Posterior cingulate gyrus (tissue), 11 donors: ENCODE measurements at regions not wholly inside any gene's neighbourhood (a gene's known extent, or its start where the extent isn't known, plus 50 kb on each side); places are given as distances from the start of the nearest gene placed in this dataset.

Experiments used
- DNase-seq, 10 donors: peaks; one replicate each; pipeline versions ENCODE4 v3.0.0 to v3.0.0-alpha.2; 2020 to 2021; ENCODE audit warnings: mixed read lengths in 3 of 10
- intact Hi-C: fragments of 100-400 bp; cut with DNase I; formaldehyde crosslinking; loops from one replicate; pipeline ENCODE4 v1.15.1; 2023

DNA sequence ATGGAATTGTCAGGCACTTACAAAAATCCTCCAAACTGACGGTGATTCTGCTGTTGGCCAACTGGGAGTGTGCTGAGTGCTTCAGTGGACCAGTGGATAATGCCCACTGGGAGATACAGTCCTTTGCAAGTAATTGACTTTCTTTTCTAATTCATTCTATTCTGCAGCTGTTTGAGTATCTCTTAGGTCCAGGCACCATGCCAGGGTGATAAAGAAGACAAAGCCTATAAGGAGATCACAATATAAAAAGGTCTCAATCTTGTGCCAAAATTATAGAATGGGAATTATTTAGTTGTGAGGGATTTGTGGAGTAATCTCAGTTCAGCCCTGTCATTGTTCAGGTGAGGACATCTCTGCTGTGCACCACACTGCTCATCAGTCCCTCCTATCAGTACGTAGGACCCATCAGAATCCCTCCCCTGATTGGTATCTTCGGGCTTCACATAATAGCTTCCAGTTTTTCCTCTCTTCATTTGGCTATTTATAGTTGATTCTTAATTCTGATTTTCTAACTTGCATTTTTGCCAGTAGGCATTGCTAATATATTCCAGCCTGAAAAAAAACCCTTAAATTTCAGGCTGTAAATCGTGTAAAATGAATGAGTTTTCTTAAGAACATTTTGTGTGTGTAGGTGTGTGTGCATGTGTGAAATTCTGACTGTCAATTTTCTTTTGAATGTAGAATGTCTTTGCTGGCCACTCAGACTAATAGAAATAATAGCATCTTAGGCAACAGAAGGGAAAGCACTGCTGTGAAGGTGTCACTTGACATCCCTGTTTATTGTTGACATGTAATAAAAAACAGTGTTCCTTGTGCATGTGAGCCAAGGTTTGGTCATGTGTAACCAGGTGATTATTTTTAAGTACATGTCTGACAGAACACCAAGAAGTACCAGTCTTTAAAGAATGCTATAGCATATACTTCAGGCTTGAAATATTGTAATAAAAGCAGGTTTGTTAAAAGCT is 457.6 kb upstream of the RGS6 start:
- intact Hi-C loops: loop anchor here (10.0 kb wide), 2 partner anchors 60 to 150 kb away; partner anchors contain the start of gene SIPA1L1
- no peak for DNase-seq

GRCh38 chr14:71475916-71476315 is 456.3 kb upstream of the RGS6 start:
- intact Hi-C loops: loop anchor here (10.0 kb wide), 2 partner anchors 59 to 151 kb away; partner anchors contain the start of gene SIPA1L1
- DNase-seq: no peak

DNA sequence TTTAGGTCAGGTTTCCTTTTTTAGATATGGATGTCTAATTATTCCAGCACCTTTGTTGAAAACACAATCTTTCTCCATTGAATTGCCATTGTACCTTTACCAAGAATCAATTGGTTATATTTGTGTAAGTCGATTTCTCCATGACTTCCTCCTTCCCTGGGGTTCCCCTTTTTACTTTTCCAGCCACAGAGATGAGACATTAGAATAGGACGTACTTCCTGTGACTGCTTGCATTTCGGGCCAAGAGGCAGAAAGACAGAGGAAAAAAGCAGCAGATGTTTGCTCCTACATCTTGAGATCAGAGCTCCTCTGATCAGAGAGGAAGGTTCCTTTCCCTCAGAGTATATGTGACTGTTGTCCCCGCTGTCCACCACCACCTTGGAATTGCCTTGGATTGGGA is 453.7 kb upstream of the RGS6 start:
- DNase-seq: no peak
- intact Hi-C loops: loop anchor here (10.0 kb wide), 2 partner anchors 56 to 154 kb away; partner anchors contain the start of gene SIPA1L1

- no peak for DNase-seq
- intact Hi-C loops: no loop called here
Observed at GRCh38 chr14:71481021-71481654, 451.1 kb upstream of the RGS6 start.

- DNase-seq: no peak
- intact Hi-C loops: no loop called here
Observed at GRCh38 chr14:71482671-71483070, 449.6 kb upstream of the RGS6 start.

DNA sequence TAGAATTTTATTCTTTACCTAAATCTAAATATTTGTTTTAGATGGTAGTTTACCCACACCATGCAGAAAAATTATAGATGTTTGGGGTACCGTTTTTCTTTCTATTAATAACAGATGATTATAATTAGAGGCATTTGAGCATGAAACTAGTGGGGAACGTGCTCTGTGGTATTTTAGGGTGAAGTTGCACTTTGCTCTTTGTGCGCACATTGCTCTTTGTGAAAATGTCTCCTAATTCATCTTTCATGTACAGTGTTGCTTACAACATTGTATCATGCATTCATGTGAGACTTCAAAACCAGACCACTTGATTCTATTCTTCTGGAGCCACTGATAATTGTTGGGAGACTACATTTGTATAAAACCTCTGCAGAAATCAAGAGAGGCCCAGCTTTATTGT is 449.1 kb upstream of the RGS6 start:
- DNase-seq: no peak
- intact Hi-C loops: no loop called here

DNA sequence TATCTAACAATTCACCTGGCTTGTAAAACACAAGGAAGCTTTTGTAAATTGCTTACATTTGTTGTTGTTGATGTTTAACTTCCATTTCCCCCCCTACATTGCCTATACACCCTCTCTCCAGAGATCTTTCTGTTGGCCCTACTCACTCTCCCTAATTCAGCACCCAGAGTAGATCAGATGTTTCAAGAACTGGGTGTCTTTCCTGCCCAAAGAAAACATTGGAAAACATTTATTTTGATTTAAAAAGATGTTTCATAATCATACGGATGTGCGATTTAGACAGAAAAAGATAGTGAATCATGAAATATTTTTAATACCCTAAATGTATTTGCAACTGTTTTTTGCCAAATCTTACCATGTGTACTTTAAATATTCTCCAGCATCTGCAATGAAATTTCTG is 446.4 kb upstream of the RGS6 start:
- intact Hi-C loops: no loop called here
- no peak for DNase-seq

- intact Hi-C loops: no loop called here
- DNase-seq: no peak
Observed at GRCh38 chr14:71486279-71486678, 445.9 kb upstream of the RGS6 start.

DNA sequence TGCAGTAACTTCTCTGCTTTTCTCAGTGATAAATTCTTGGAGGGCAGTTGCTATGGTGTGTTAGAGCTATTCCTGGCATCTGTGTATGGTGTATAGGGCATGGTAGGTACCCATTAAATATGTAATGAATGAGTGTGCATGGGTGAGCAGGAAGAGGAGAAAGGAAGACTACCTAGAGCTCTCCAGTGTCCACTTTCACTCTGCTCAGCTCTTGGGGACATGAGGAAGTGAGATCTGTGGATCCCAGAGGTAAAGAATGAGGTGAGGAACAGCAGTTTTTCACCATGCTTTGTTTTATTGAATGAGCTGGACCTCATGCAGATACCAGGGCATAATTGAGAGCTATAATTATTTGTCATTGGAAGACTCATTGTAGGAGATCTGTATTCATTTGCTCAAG is 444.8 kb upstream of the RGS6 start:
- DNase-seq: no peak
- intact Hi-C loops: no loop called here

DNA sequence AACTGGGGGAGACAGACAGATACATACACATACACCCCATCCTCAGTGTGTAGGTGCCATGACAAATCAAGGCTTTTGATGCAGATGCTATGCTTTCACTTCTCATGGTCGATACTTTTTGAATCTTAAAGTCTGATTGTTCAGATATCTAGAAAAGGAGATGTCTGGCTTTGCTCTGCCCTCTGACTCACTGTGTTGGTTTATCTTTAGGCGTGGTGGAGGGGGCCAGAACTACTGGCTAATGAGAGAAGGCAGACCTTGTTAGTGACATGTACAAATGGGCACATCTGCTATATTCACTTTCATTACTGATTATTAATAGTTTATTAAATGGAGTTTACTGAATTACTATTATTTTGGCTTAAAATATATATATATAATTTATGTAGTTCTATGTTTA is 444.3 kb upstream of the RGS6 start:
- intact Hi-C loops: no loop called here

GRCh38 chr14:71488703-71489191 is 443.5 kb upstream of the RGS6 start:
- intact Hi-C loops: no loop called here
- DNase-seq: no peak

More for the DNA sequence above, 444.3 kb upstream of the RGS6 start:
- no peak for DNase-seq

DNA sequence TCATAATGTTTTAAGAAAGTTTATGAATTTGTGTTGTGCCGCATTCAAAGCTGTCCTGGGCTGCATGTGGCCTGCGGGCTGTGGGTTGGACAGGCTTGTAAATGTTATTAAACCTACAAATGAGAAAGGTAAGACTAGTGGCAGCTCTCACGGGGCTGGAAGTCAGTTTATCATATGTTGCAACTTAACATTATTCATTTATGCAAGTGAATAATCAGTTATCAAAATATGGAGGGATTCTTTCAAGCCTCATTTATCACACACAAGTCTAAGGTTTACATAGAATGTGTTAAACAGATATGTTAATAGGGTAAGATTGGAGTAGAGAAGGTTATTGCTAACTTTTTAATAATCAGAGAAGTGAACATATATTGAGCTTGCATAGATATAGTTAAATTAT is 442.5 kb upstream of the RGS6 start:
- DNase-seq: no peak
- intact Hi-C loops: no loop called here

GRCh38 chr14:71491931-71492330 is 440.3 kb upstream of the RGS6 start:
- DNase-seq: peak in 1 of 10 donors; percentile 28
- intact Hi-C loops: no loop called here

- DNase-seq: no peak
- intact Hi-C loops: no loop called here
Observed at GRCh38 chr14:71492346-71492745, 439.9 kb upstream of the RGS6 start.

DNA sequence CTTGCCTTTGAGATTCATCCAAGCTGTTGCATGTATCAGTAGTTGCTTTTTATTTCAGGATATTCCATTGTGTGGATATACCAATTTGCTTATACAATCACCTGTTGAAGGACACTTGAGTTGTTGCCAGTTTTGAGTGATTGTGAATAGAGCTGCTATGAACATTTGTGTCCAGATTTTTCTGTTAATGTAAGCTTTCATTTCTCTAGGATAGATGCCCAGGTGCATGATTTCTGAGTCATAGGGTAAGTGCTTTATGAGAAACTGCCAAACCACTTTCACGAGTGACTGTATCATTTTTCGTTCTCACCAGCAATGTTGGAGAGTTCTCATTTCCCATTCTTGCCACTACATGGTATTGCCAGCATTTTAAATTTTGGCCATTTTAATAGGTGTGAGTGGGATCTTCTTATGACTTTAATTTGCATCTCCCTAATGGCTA is 434.6 kb upstream of the RGS6 start:
- intact Hi-C loops: no loop called here
- DNase-seq: no peak

DNA sequence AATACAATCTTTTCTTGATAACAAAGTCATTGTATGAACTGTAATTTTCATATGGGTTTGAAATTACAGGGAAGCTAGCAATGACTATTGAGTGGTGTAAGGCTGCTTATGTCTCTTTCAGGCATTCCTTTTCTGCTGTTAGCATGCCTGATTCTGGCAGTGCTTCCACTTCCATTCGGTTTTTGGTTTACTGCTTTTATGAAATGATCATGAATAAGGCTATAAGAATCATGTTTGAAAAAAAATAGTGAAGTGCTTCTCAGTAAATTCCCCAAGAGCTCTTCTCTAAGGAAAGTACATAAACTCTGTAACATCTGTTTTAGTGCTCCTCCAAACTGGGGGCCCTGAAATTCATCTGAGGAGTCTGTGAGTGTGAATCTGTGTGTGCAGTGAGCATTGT is 434.0 kb upstream of the RGS6 start:
- no peak for DNase-seq
- intact Hi-C loops: no loop called here

GRCh38 chr14:71499018-71499417 is 433.2 kb upstream of the RGS6 start:
- intact Hi-C loops: no loop called here
- no peak for DNase-seq

DNA sequence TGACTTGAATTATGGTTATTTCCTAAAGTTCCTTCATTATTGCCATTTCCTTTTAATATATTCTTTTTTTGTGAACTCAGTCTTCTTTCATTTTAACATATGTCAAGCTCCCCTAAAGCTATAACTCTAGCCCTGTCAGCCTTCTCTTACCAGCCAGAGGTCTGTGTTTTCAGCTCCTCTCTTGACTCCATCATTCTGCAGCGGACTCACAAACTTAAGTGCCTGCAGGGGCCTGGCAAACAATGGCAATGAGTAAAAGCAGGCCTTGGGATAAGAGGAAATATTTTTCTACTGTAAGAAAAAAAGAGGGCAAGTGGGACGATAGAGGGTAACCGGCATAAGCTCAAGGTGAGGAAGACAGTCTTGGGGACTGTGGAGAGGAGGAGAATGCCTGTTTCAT is 424.5 kb upstream of the RGS6 start:
- intact Hi-C loops: no loop called here
- no peak for DNase-seq

DNA sequence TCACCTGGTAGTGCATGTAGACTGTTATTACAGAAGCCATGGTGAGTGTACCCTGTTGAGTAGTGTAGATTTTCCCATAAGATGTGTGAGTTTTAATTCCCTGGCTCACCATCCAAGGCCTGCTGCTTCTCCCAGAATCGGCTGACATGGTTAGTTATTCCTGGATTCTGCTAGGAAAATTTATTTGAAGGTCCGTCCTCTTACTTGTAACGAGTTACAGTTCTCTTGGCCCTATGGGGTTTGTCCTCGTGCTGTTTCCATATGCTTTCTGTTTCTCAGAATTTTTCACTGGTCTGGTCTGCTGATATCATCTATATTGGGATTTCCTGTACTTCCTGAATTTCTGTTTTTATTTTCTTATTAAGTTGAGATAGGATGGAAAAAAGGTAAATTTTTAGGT is 423.3 kb upstream of the RGS6 start:
- intact Hi-C loops: no loop called here
- DNase-seq: no peak

DNA sequence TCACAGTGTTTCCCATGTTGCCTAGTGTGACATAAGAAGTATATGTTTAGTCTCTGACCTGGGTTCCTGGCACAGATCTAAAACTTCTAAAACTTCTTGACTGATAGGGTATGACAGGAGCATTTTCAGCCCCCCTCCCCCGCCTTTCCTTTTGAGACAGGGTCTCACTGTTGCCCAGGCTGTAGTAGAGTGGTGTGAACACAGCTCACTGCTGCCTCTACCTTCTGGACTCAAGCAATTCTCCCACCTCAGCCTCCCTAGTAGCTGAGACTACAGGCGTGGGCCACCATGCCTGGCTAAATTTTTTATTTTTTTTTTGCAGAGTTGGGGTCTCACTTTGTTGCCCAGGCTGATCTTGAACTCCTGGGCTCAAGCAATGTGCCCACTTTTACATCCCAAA is 421.1 kb upstream of the RGS6 start:
- intact Hi-C loops: no loop called here
- DNase-seq: no peak
